ENCODE measurements at regions not wholly inside any gene's neighbourhood (a gene's known extent, or its start where the extent isn't known, plus 50 kb on each side); places are given as distances from the start of the nearest gene placed in this dataset.

- Histone ChIP-seq H3K27ac (ENCODE audit: low read depth, low read length) (no peak overlapping the region), H3K4me1 (ENCODE audit: insufficient read depth, low read length) (no peaks in the 10 kb centered on the region), H3K4me3 (ENCODE audit: insufficient read depth, low read depth, low read length) (no peak overlapping the region), H3K9me3 (ENCODE audit: insufficient read depth, low read depth, low read length) (peaks cover 2% of the 10 kb centered on the region), H4K20me1 (ENCODE audit: insufficient read depth, low read length) (no peaks in the 10 kb centered on the region), H3K4me2 (ENCODE audit: low read length) (no peak overlapping the region), H3K9ac (ENCODE audit: low read length) (no peak overlapping the region), H2AFZ (ENCODE audit: low read depth, low read length) (no peak overlapping the region), H3K79me2 (ENCODE audit: insufficient read depth, low read length) (no peaks in the 10 kb centered on the region), H3K36me3 (ENCODE audit: insufficient read depth, low read length) (no peaks in the 10 kb centered on the region), H3K27me3 (ENCODE audit: insufficient read depth, low read length) (no peaks in the 10 kb centered on the region)
- Mint-ChIP-seq H3K27me3 (ENCODE audit: low read depth, unreplicated experiment) (peaks cover 18% of the 10 kb centered on the region), H3K27ac (ENCODE audit: unreplicated experiment) (no peak overlapping the region), H3K4me3 (ENCODE audit: unreplicated experiment) (no peak overlapping the region), H3K36me3 (ENCODE audit: low read depth, unreplicated experiment) (no peaks in the 10 kb centered on the region), H3K4me1 (ENCODE audit: low read depth, unreplicated experiment) (peaks cover 6% of the 10 kb centered on the region), H3K9me3 (ENCODE audit: unreplicated experiment) (peaks cover 6% of the 10 kb centered on the region)
- DNase-seq (ENCODE audit: low read depth) (peak; percentile 64), FAIRE-seq (no peak)
- TF ChIP-seq EZH2 (IDR thresholded peaks at IDR 0.05; ENCODE audit: insufficient read depth, low read length) = no peak
Measured at GRCh38 chr5:2674456-2674855, 77.0 kb downstream of the IRX2 start.

GRCh38 chr5:2670940-2671339, 80.5 kb downstream of the IRX2 start:
- H3K36me3 ChIP-seq (ENCODE audit: insufficient read depth, low read length) = no peaks in the 10 kb centered on the region
- DNase-seq (ENCODE audit: low read depth) (no peak), FAIRE-seq (no peak)
- Mint-ChIP-seq H3K4me3 (ENCODE audit: unreplicated experiment) (no peak overlapping the region), H3K36me3 (ENCODE audit: low read depth, unreplicated experiment) (no peaks in the 10 kb centered on the region), H3K27me3 (ENCODE audit: low read depth, unreplicated experiment) (peaks cover 12% of the 10 kb centered on the region), H3K4me1 (ENCODE audit: low read depth, unreplicated experiment) (peaks cover 6% of the 10 kb centered on the region), H3K27ac (ENCODE audit: unreplicated experiment) (no peak overlapping the region), H3K9me3 (ENCODE audit: unreplicated experiment) (peaks cover under 1% of the 10 kb centered on the region)
- H3K27me3 ChIP-seq (ENCODE audit: insufficient read depth, low read length) = no peaks in the 10 kb centered on the region
- H2AFZ ChIP-seq (ENCODE audit: low read depth, low read length) = no peak overlapping the region
- TF ChIP-seq EZH2 (IDR thresholded peaks at IDR 0.05; ENCODE audit: insufficient read depth, low read length) = no peak
- TF ChIP-seq CTCF (IDR thresholded peaks at IDR 0.05; ENCODE audit: insufficient read depth, low read depth, low read length) = no peak
- H3K9me3 ChIP-seq (ENCODE audit: insufficient read depth, low read depth, low read length) = no peaks in the 10 kb centered on the region
- no peaks in the 10 kb centered on the region for H4K20me1 ChIP-seq (ENCODE audit: insufficient read depth, low read length)
- no peak overlapping the region for H3K4me2 ChIP-seq (ENCODE audit: low read length)
- no peaks in the 10 kb centered on the region for H3K4me1 ChIP-seq (ENCODE audit: insufficient read depth, low read length)
- H3K27ac ChIP-seq (ENCODE audit: low read depth, low read length) = no peak overlapping the region
- no peak overlapping the region for H3K4me3 ChIP-seq (ENCODE audit: insufficient read depth, low read depth, low read length)
- no peaks in the 10 kb centered on the region for H3K79me2 ChIP-seq (ENCODE audit: insufficient read depth, low read length)
- H3K9ac ChIP-seq (ENCODE audit: low read length) = no peak overlapping the region

GRCh38 chr5:2669913-2670312, 81.6 kb downstream of the IRX2 start:
- peaks cover 6% of the 10 kb centered on the region for H3K4me1 Mint-ChIP-seq (ENCODE audit: low read depth, unreplicated experiment)
- DNase-seq (ENCODE audit: low read depth) (no peak), FAIRE-seq (no peak)
- Histone ChIP-seq H3K4me1 (ENCODE audit: insufficient read depth, low read length) (no peaks in the 10 kb centered on the region), H2AFZ (ENCODE audit: low read depth, low read length) (no peak overlapping the region), H3K79me2 (ENCODE audit: insufficient read depth, low read length) (no peaks in the 10 kb centered on the region), H3K4me3 (ENCODE audit: insufficient read depth, low read depth, low read length) (no peak overlapping the region), H3K9me3 (ENCODE audit: insufficient read depth, low read depth, low read length) (no peaks in the 10 kb centered on the region), H4K20me1 (ENCODE audit: insufficient read depth, low read length) (no peaks in the 10 kb centered on the region), H3K9ac (ENCODE audit: low read length) (no peak overlapping the region), H3K27ac (ENCODE audit: low read depth, low read length) (no peak overlapping the region), H3K4me2 (ENCODE audit: low read length) (no peak overlapping the region), H3K27me3 (ENCODE audit: insufficient read depth, low read length) (no peaks in the 10 kb centered on the region), H3K36me3 (ENCODE audit: insufficient read depth, low read length) (no peaks in the 10 kb centered on the region)
- H3K27ac Mint-ChIP-seq (ENCODE audit: unreplicated experiment) = no peak overlapping the region
- H3K27me3 Mint-ChIP-seq (ENCODE audit: low read depth, unreplicated experiment) = peaks cover 9% of the 10 kb centered on the region
- H3K36me3 Mint-ChIP-seq (ENCODE audit: low read depth, unreplicated experiment) = no peaks in the 10 kb centered on the region
- TF ChIP-seq EZH2 (IDR thresholded peaks at IDR 0.05; ENCODE audit: insufficient read depth, low read length) (no peak), CTCF (IDR thresholded peaks at IDR 0.05; ENCODE audit: insufficient read depth, low read depth, low read length) (no peak)
- H3K9me3 Mint-ChIP-seq (ENCODE audit: unreplicated experiment) = no peaks in the 10 kb centered on the region
- no peak overlapping the region for H3K4me3 Mint-ChIP-seq (ENCODE audit: unreplicated experiment)

All from astrocyte (in vitro differentiated cells and primary cell).